Activated naive CD8-positive, alpha-beta T cell treated with anti-CD3 and anti-CD28 coated beads, Interleukin-2, amount 50 U/mL, for 24 hours (primary cell): ENCODE measurements at regions not wholly inside any gene's neighbourhood (a gene's known extent, or its start where the extent isn't known, plus 50 kb on each side); places are given as distances from the start of the nearest gene placed in this dataset.

Source experiments
- ATAC-seq: fragments of 150-1000 bp; cut with Tn5 transposase; one replicate; pipeline ENCODE4 v1.10.0; 2021
- DNase-seq: peaks from one replicate; pipeline ENCODE4 v3.0.0; 2021
- H3K27ac Mint-ChIP-seq: one replicate; pipeline ENCODE4 v1.8.0; 2021; ENCODE audit warnings: mild to moderate bottlenecking, mixed read lengths
- H3K27me3 Mint-ChIP-seq: one replicate; pipeline ENCODE4 v1.8.0; 2021; ENCODE audit warnings: mixed read lengths
- H3K36me3 Mint-ChIP-seq: one replicate; pipeline ENCODE4 v1.8.0; 2021; ENCODE audit warnings: low read depth, mixed read lengths
- H3K4me1 Mint-ChIP-seq: one replicate; pipeline ENCODE4 v1.8.0; 2021; ENCODE audit warnings: mixed read lengths
- H3K4me3 Mint-ChIP-seq: one replicate; pipeline ENCODE4 v1.8.0; 2021; ENCODE audit warnings: mild to moderate bottlenecking, moderate library complexity, mixed read lengths
- H3K9me3 Mint-ChIP-seq: one replicate; pipeline ENCODE4 v1.8.0; 2021; ENCODE audit warnings: mixed read lengths

- H3K9me3 Mint-ChIP-seq, result peaks cover 24% of the 10 kb centered on the region
Observed at GRCh38 chr7:1340031-1340430, 107.4 kb downstream of the UNCX start.

GRCh38 chr7:1340461-1341360, 108.0 kb downstream of the UNCX start:
- H3K36me3 Mint-ChIP-seq, result peaks cover 2% of the 10 kb centered on the region
- DNase-seq, result no peak
- no peak overlapping the region for H3K4me3 Mint-ChIP-seq
- peaks cover 22% of the 10 kb centered on the region for H3K9me3 Mint-ChIP-seq
- H3K27ac Mint-ChIP-seq, result no peak overlapping the region
- no peaks in the 10 kb centered on the region for H3K4me1 Mint-ChIP-seq
- peaks cover 14% of the 10 kb centered on the region for H3K27me3 Mint-ChIP-seq
- ATAC-seq, result no peak

More at GRCh38 chr7:1340031-1340430, 107.4 kb downstream of the UNCX start:
- H3K27me3 Mint-ChIP-seq, result peaks cover 16% of the 10 kb centered on the region
- H3K36me3 Mint-ChIP-seq, result peaks cover 2% of the 10 kb centered on the region
- no peak for DNase-seq
- H3K4me3 Mint-ChIP-seq, result no peak overlapping the region
- H3K27ac Mint-ChIP-seq, result no peak overlapping the region
- no peak for ATAC-seq
- no peaks in the 10 kb centered on the region for H3K4me1 Mint-ChIP-seq

- ATAC-seq (no peak), DNase-seq (no peak)
- no peak overlapping the region for H3K27ac Mint-ChIP-seq
- no peak overlapping the region for H3K4me3 Mint-ChIP-seq
- peaks cover 17% of the 10 kb centered on the region for H3K9me3 Mint-ChIP-seq
- no peaks in the 10 kb centered on the region for H3K4me1 Mint-ChIP-seq
- peaks cover 2% of the 10 kb centered on the region for H3K36me3 Mint-ChIP-seq
- H3K27me3 Mint-ChIP-seq, result peaks cover 14% of the 10 kb centered on the region
Observed at GRCh38 chr7:1341361-1342089, 108.9 kb downstream of the UNCX start.

GRCh38 chr7:1342090-1342640, 109.5 kb downstream of the UNCX start:
- ATAC-seq, result peak; percentile 11
- Mint-ChIP-seq H3K4me1 (no peaks in the 10 kb centered on the region), H3K36me3 (peaks cover 2% of the 10 kb centered on the region), H3K27ac (no peak overlapping the region), H3K9me3 (peaks cover 13% of the 10 kb centered on the region), H3K4me3 (no peak overlapping the region), H3K27me3 (peaks cover 15% of the 10 kb centered on the region)
- DNase-seq, result no peak

- Mint-ChIP-seq H3K27me3 (peaks cover 13% of the 10 kb centered on the region), H3K9me3 (peaks cover 6% of the 10 kb centered on the region), H3K4me3 (no peak overlapping the region), H3K4me1 (no peaks in the 10 kb centered on the region), H3K27ac (no peak overlapping the region), H3K36me3 (peaks cover 2% of the 10 kb centered on the region)
- no peak for ATAC-seq
- DNase-seq, result no peak
Observed at GRCh38 chr7:1343551-1343950, 110.9 kb downstream of the UNCX start.

GRCh38 chr7:1344421-1344820, 111.7 kb downstream of the UNCX start:
- no peaks in the 10 kb centered on the region for H3K9me3 Mint-ChIP-seq
- H3K36me3 Mint-ChIP-seq, result no peaks in the 10 kb centered on the region
- DNase-seq, result no peak
- H3K4me1 Mint-ChIP-seq, result no peaks in the 10 kb centered on the region
- no peak for ATAC-seq
- peaks cover 6% of the 10 kb centered on the region for H3K27me3 Mint-ChIP-seq
- H3K4me3 Mint-ChIP-seq, result no peak overlapping the region
- no peak overlapping the region for H3K27ac Mint-ChIP-seq

GRCh38 chr7:1344981-1345701, 112.5 kb downstream of the UNCX start:
- Mint-ChIP-seq H3K36me3 (no peaks in the 10 kb centered on the region), H3K4me3 (no peak overlapping the region)
- no peak for DNase-seq

GRCh38 chr7:1345796-1346755, 113.2 kb downstream of the MICALL2 start:
- Mint-ChIP-seq H3K36me3 (no peaks in the 10 kb centered on the region), H3K27me3 (peaks cover 4% of the 10 kb centered on the region), H3K27ac (no peak overlapping the region), H3K9me3 (no peaks in the 10 kb centered on the region), H3K4me3 (no peak overlapping the region), H3K4me1 (no peaks in the 10 kb centered on the region)
- no peak for ATAC-seq
- no peak for DNase-seq

More at GRCh38 chr7:1344981-1345701, 112.5 kb downstream of the UNCX start:
- no peak for ATAC-seq
- H3K4me1 Mint-ChIP-seq, result no peaks in the 10 kb centered on the region
- H3K27ac Mint-ChIP-seq, result no peak overlapping the region
- H3K9me3 Mint-ChIP-seq, result no peaks in the 10 kb centered on the region
- H3K27me3 Mint-ChIP-seq, result peaks cover 4% of the 10 kb centered on the region

GRCh38 chr7:1346851-1347250, 112.4 kb downstream of the MICALL2 start:
- H3K27me3 Mint-ChIP-seq, result peaks cover 4% of the 10 kb centered on the region
- DNase-seq (no peak), ATAC-seq (no peak)
- H3K4me3 Mint-ChIP-seq, result no peak overlapping the region
- no peaks in the 10 kb centered on the region for H3K36me3 Mint-ChIP-seq
- H3K4me1 Mint-ChIP-seq, result no peaks in the 10 kb centered on the region
- H3K27ac Mint-ChIP-seq, result no peak overlapping the region
- no peaks in the 10 kb centered on the region for H3K9me3 Mint-ChIP-seq

- no peaks in the 10 kb centered on the region for H3K9me3 Mint-ChIP-seq
- H3K27ac Mint-ChIP-seq, result no peak overlapping the region
- H3K4me3 Mint-ChIP-seq, result no peak overlapping the region
- H3K36me3 Mint-ChIP-seq, result no peaks in the 10 kb centered on the region
- H3K4me1 Mint-ChIP-seq, result no peaks in the 10 kb centered on the region
- DNase-seq, result no peak
- no peak for ATAC-seq
- peaks cover 4% of the 10 kb centered on the region for H3K27me3 Mint-ChIP-seq
Observed at GRCh38 chr7:1348096-1348822, 111.0 kb downstream of the MICALL2 start.

GRCh38 chr7:1348823-1349335, 110.4 kb downstream of the MICALL2 start:
- ATAC-seq (no peak), DNase-seq (no peak)
- Mint-ChIP-seq H3K9me3 (no peaks in the 10 kb centered on the region), H3K4me1 (no peaks in the 10 kb centered on the region), H3K27me3 (peaks cover 4% of the 10 kb centered on the region), H3K4me3 (no peak overlapping the region), H3K36me3 (no peaks in the 10 kb centered on the region), H3K27ac (no peak overlapping the region)

- H3K4me1 Mint-ChIP-seq, result no peaks in the 10 kb centered on the region
- H3K27me3 Mint-ChIP-seq, result peaks cover 4% of the 10 kb centered on the region
- no peaks in the 10 kb centered on the region for H3K36me3 Mint-ChIP-seq
- ATAC-seq (no peak), DNase-seq (no peak)
- H3K27ac Mint-ChIP-seq, result no peak overlapping the region
- H3K4me3 Mint-ChIP-seq, result no peak overlapping the region
- H3K9me3 Mint-ChIP-seq, result no peaks in the 10 kb centered on the region
Observed at GRCh38 chr7:1349351-1349761, 109.9 kb downstream of the MICALL2 start.
